GM23338 (cell line): ENCODE measurements at regions not wholly inside any gene's neighbourhood (a gene's known extent, or its start where the extent isn't known, plus 50 kb on each side); places are given as distances from the start of the nearest gene placed in this dataset.

Experiments
- ATAC-seq: fragments of 200-7000 bp; cut with Tn5 transposase; 3 replicates; pipeline ENCODE4 v1.9.1; 2020
- DNase-seq: peaks from one replicate; pipeline ENCODE4 v3.0.0-alpha.2; 2015; ENCODE audit warnings: low spot score
- H2AFZ ChIP-seq: fragments of 200-600 bp; sonication (generic); 2 replicates; pipeline ENCODE4 v1.8.0; 2016; ENCODE audit warnings: antibody characterized with exemption, mild to moderate bottlenecking, moderate library complexity
- H3F3A ChIP-seq: fragments of 200-600 bp; sonication (generic); replicated peaks from 2 replicates; pipeline ENCODE4 v1.8.0; 2017; ENCODE audit warnings: antibody characterized with exemption, mixed run types, low read depth
- H3K27ac ChIP-seq: fragments of 200-600 bp; sonication (generic); 2 replicates; pipeline ENCODE4 v1.6.1; 2016; ENCODE audit warnings: low read depth
- H3K27me3 ChIP-seq: fragments of 200-600 bp; sonication (generic); 2 replicates; pipeline ENCODE4 v1.8.0; 2016; ENCODE audit warnings: mild to moderate bottlenecking, mixed run types, moderate library complexity; ENCODE audit not compliant: insufficient read depth
- H3K36me3 ChIP-seq: fragments of 200-600 bp; sonication (generic); 2 replicates; pipeline ENCODE4 v1.8.0; 2016; ENCODE audit warnings: mild to moderate bottlenecking; ENCODE audit not compliant: insufficient read depth
- H3K4me1 ChIP-seq: fragments of 200-600 bp; sonication (generic); 2 replicates; pipeline ENCODE4 v1.8.0; 2016; ENCODE audit warnings: mild to moderate bottlenecking, moderate library complexity; ENCODE audit not compliant: insufficient read depth
- H3K4me2 ChIP-seq: fragments of 200-600 bp; sonication (generic); 2 replicates; pipeline ENCODE4 v1.7.1; 2017; ENCODE audit warnings: mixed run types
- H3K4me3 ChIP-seq: fragments of 200-600 bp; sonication (generic); 2 replicates; pipeline ENCODE4 v1.6.1; 2016; ENCODE audit warnings: mixed run types
- H3K79me2 ChIP-seq: fragments of 200-600 bp; sonication (generic); replicated peaks from 2 replicates; pipeline ENCODE4 v1.8.0; 2017; ENCODE audit warnings: mild to moderate bottlenecking; ENCODE audit not compliant: insufficient read depth
- H3K9me2 ChIP-seq: fragments of 200-600 bp; sonication (generic); 2 replicates; pipeline ENCODE4 v1.8.0; 2017; ENCODE audit not compliant: insufficient read depth
- H4K20me1 ChIP-seq: fragments of 200-600 bp; sonication (generic); replicated peaks from 2 replicates; pipeline ENCODE4 v1.8.0; 2017; ENCODE audit warnings: mild to moderate bottlenecking; ENCODE audit not compliant: insufficient read depth
- H3K27ac Mint-ChIP-seq: 2 replicates; pipeline ENCODE4 v1.8.0; 2020; ENCODE audit warnings: inconsistent platforms, mild to moderate bottlenecking, moderate library complexity, mixed read lengths
- H3K27me3 Mint-ChIP-seq: 3 replicates; pipeline ENCODE4 v1.8.0; 2022; ENCODE audit warnings: low read depth, mild to moderate bottlenecking, moderate library complexity, mixed read lengths, inconsistent platforms; ENCODE audit not compliant: insufficient read depth, poor library complexity
- H3K36me3 Mint-ChIP-seq: 3 replicates; pipeline ENCODE4 v1.8.0; 2021; ENCODE audit warnings: low read depth, mild to moderate bottlenecking, inconsistent platforms, moderate library complexity, mixed read lengths
- H3K4me1 Mint-ChIP-seq: 3 replicates; pipeline ENCODE4 v1.8.0; 2020; ENCODE audit warnings: mild to moderate bottlenecking, inconsistent platforms, mixed read lengths
- H3K4me3 Mint-ChIP-seq: 3 replicates; pipeline ENCODE4 v1.8.0; 2021; ENCODE audit warnings: moderate library complexity, mild to moderate bottlenecking, inconsistent platforms, mixed read lengths
- H3K9me3 Mint-ChIP-seq: 3 replicates; pipeline ENCODE4 v1.8.0; 2020; ENCODE audit warnings: moderate library complexity, mild to moderate bottlenecking, inconsistent platforms, mixed read lengths
- CREB1 ChIP-seq: fragments of 250-450 bp; sonication (Bioruptor Pico); IDR thresholded peaks from 2 replicates; pipeline ENCODE4 v1.5.0; 2020; ENCODE audit warnings: low read depth, mild to moderate bottlenecking, moderate library complexity
- JUNB ChIP-seq: IDR thresholded peaks from one replicate; pipeline ENCODE4 v1.6.1; 2016; ENCODE audit warnings: antibody characterized with exemption; ENCODE audit not compliant: unreplicated experiment
- STAT1 ChIP-seq: IDR thresholded peaks from one replicate; pipeline ENCODE4 v1.6.1; 2016; ENCODE audit warnings: antibody characterized with exemption; ENCODE audit not compliant: unreplicated experiment
- ZNF331 ChIP-seq: fragments of 250-450 bp; sonication (Bioruptor Pico); IDR thresholded peaks from 2 replicates; pipeline ENCODE4 v1.5.0; 2020; ENCODE audit warnings: low read depth, mild to moderate bottlenecking, moderate library complexity
- TF ChIP-seq, protein P1 (sequence below): fragments of 250-450 bp; sonication (Bioruptor Pico); IDR thresholded peaks from 2 replicates; pipeline ENCODE4 v1.5.0; 2020; ENCODE audit warnings: mild to moderate bottlenecking, moderate library complexity
- TF ChIP-seq, protein P2 (sequence below): IDR thresholded peaks from 2 replicates; pipeline ENCODE4 v1.6.1; 2016; ENCODE audit warnings: antibody characterized with exemption

DNA sequence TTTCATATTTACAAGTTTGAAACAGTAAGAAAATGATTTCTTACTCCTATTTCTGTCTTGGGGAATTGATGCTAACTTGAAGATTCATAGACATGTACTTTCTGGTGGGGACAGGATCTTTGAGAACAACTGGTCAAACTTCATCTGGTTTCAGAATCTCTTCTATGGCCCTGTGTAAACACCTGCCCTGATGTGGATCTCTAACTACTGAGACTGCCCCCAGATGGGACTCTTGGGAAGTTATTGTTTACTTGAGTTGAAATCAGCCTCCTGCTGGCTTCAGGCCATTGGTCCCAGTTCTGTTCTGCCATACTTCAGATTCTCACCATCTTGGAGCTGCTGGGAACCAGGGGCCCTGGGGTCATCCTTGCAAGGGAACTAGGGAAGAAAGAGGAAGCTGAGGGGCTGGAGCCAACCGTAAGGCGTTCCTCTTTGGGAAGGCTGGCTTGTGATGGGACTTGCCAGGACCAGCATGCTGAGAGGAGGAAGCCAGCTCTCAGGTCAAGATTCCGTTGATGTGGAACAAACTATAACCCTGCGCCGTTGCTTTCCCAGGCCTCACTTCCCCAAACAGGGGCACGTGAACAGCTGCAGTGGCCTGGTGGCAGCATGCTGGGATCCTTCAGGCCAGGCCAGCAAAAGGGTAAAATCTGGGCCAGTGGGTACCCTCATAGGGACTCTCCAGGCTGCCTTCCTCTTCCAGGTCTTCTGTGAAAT, 135.5 kb upstream of the CXCR4 start (continued):
- TF ChIP-seq, protein P1, sequence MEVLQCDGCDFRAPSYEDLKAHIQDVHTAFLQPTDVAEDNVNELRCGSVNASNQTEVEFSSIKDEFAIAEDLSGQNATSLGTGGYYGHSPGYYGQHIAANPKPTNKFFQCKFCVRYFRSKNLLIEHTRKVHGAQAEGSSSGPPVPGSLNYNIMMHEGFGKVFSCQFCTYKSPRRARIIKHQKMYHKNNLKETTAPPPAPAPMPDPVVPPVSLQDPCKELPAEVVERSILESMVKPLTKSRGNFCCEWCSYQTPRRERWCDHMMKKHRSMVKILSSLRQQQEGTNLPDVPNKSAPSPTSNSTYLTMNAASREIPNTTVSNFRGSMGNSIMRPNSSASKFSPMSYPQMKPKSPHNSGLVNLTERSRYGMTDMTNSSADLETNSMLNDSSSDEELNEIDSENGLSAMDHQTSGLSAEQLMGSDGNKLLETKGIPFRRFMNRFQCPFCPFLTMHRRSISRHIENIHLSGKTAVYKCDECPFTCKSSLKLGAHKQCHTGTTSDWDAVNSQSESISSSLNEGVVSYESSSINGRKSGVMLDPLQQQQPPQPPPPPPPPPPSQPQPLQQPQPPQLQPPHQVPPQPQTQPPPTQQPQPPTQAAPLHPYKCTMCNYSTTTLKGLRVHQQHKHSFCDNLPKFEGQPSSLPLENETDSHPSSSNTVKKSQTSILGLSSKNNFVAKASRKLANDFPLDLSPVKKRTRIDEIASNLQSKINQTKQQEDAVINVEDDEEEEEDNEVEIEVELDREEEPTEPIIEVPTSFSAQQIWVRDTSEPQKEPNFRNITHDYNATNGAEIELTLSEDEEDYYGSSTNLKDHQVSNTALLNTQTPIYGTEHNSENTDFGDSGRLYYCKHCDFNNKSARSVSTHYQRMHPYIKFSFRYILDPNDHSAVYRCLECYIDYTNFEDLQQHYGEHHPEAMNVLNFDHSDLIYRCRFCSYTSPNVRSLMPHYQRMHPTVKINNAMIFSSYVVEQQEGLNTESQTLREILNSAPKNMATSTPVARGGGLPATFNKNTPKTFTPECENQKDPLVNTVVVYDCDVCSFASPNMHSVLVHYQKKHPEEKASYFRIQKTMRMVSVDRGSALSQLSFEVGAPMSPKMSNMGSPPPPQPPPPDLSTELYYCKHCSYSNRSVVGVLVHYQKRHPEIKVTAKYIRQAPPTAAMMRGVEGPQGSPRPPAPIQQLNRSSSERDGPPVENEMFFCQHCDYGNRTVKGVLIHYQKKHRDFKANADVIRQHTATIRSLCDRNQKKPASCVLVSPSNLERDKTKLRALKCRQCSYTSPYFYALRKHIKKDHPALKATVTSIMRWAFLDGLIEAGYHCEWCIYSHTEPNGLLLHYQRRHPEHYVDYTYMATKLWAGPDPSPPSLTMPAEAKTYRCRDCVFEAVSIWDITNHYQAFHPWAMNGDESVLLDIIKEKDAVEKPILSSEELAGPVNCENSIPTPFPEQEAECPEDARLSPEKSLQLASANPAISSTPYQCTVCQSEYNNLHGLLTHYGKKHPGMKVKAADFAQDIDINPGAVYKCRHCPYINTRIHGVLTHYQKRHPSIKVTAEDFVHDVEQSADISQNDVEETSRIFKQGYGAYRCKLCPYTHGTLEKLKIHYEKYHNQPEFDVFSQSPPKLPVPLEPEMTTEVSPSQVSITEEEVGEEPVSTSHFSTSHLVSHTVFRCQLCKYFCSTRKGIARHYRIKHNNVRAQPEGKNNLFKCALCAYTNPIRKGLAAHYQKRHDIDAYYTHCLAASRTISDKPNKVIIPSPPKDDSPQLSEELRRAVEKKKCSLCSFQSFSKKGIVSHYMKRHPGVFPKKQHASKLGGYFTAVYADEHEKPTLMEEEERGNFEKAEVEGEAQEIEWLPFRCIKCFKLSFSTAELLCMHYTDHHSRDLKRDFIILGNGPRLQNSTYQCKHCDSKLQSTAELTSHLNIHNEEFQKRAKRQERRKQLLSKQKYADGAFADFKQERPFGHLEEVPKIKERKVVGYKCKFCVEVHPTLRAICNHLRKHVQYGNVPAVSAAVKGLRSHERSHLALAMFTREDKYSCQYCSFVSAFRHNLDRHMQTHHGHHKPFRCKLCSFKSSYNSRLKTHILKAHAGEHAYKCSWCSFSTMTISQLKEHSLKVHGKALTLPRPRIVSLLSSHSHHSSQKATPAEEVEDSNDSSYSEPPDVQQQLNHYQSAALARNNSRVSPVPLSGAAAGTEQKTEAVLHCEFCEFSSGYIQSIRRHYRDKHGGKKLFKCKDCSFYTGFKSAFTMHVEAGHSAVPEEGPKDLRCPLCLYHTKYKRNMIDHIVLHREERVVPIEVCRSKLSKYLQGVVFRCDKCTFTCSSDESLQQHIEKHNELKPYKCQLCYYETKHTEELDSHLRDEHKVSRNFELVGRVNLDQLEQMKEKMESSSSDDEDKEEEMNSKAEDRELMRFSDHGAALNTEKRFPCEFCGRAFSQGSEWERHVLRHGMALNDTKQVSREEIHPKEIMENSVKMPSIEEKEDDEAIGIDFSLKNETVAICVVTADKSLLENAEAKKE (CRISPR knock-in tag): no peak
- no peak for TF ChIP-seq JUNB
- TF ChIP-seq, protein P2, sequence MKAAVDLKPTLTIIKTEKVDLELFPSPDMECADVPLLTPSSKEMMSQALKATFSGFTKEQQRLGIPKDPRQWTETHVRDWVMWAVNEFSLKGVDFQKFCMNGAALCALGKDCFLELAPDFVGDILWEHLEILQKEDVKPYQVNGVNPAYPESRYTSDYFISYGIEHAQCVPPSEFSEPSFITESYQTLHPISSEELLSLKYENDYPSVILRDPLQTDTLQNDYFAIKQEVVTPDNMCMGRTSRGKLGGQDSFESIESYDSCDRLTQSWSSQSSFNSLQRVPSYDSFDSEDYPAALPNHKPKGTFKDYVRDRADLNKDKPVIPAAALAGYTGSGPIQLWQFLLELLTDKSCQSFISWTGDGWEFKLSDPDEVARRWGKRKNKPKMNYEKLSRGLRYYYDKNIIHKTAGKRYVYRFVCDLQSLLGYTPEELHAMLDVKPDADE: no peak

DNA sequence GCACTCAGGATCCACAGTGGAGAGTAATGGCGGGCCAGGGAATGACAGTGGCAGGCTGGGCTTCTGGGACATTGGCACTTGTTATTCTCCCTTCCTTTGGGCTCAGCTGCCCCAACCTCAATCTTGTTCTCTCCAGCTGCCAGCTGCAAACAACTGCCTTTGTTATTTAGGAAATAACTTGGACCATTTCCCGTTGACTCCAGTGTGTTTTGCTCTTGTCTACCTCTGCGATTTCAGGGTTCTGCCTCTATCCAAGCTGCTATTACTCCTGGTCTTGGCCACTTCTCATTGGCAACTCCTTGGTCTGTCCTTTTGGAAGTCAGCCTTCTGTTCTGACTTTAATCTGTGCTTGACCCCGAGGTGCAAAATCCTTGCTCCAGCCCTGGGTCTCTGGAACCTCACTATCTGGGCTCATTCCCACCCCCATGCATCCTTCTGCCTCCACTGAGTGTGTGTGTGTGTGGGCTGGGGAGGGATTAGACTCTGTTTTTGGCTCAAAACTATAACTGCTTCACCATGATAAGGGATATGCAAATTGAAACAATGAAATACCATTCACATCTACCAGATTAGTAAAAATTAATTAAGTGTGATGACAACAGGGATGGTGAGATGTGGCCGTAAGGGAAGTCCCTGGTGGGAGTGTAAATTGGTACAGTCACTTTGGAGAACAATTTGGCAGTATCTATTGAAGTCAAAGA, 134.1 kb upstream of the CXCR4 start:
- no peaks in the 10 kb centered on the region for H3K4me1 ChIP-seq
- no peaks in the 10 kb centered on the region for H3K36me3 ChIP-seq
- no peak overlapping the region for H3K4me2 ChIP-seq
- H3K79me2 ChIP-seq: no peaks in the 10 kb centered on the region
- peaks cover 9% of the 10 kb centered on the region; the same call in 1 of the 2 replicates for H3K9me2 ChIP-seq
- no peak overlapping the region for H3K4me3 ChIP-seq
- H3K27me3 Mint-ChIP-seq: peaks cover 5% of the 10 kb centered on the region
- no peak overlapping the region for H3K4me3 Mint-ChIP-seq
- no peaks in the 10 kb centered on the region for H3F3A ChIP-seq
- no peaks in the 10 kb centered on the region for H3K4me1 Mint-ChIP-seq
- H2AFZ ChIP-seq: no peak overlapping the region; the same call in 1 of the 2 replicates
- H4K20me1 ChIP-seq: no peaks in the 10 kb centered on the region
- H3K9me3 Mint-ChIP-seq: no peaks in the 10 kb centered on the region; the same call in 2 of the 3 replicates
- ATAC-seq: no peak
- no peak overlapping the region for H3K27ac ChIP-seq
- DNase-seq: no peak
- no peaks in the 10 kb centered on the region for H3K36me3 Mint-ChIP-seq
- H3K27ac Mint-ChIP-seq: no peak overlapping the region
- no peaks in the 10 kb centered on the region for H3K27me3 ChIP-seq
- TF ChIP-seq, protein P1 (CRISPR knock-in tag): no peak
- TF ChIP-seq CREB1 (CRISPR knock-in tag) (no peak), STAT1 (no peak), ZNF331 (no peak)
